ENCODE measurements at regions not wholly inside any gene's neighbourhood (a gene's known extent, or its start where the extent isn't known, plus 50 kb on each side); places are given as distances from the start of the nearest gene placed in this dataset.

GRCh38 chr16:54616610-54617009 is 314.1 kb upstream of the IRX5 start:
- DNase-seq: no peak

GRCh38 chr16:54605536-54606066 is 319.0 kb upstream of the IRX3 start:
- no peak for DNase-seq

GRCh38 chr16:54602666-54603065 is 316.1 kb upstream of the IRX3 start:
- DNase-seq: peak in 1 of 2 experiments; percentile 18

- no peak for DNase-seq
Observed at GRCh38 chr16:54597222-54597621, 310.6 kb upstream of the IRX3 start.

GRCh38 chr16:54595621-54596020 is 309.0 kb upstream of the IRX3 start:
- DNase-seq: no peak

GRCh38 chr16:54594601-54595391 is 308.2 kb upstream of the IRX3 start:
- no peak for DNase-seq

- DNase-seq: no peak
Observed at GRCh38 chr16:54591816-54592246, 305.2 kb upstream of the IRX3 start.

- DNase-seq: no peak
Observed at GRCh38 chr16:54590836-54591235, 304.2 kb upstream of the IRX3 start.

- DNase-seq: no peak
Observed at GRCh38 chr16:54589326-54589725, 302.7 kb upstream of the IRX3 start.

- no peak for DNase-seq
Observed at GRCh38 chr16:54588026-54588425, 301.4 kb upstream of the IRX3 start.

GRCh38 chr16:54587176-54587515 is 300.6 kb upstream of the IRX3 start:
- no peak for DNase-seq

- DNase-seq: no peak
Observed at GRCh38 chr16:54586474-54587175, 300.0 kb upstream of the IRX3 start.

- DNase-seq: no peak
Observed at GRCh38 chr16:54585998-54586340, 299.4 kb upstream of the IRX3 start.

- no peak for DNase-seq
Observed at GRCh38 chr16:54585094-54585997, 298.8 kb upstream of the IRX3 start.

GRCh38 chr16:54584121-54584520 is 297.5 kb upstream of the IRX3 start:
- DNase-seq: no peak

- no peak for DNase-seq
Observed at GRCh38 chr16:54582631-54583250, 296.2 kb upstream of the IRX3 start.

- no peak for DNase-seq
Observed at GRCh38 chr16:54579106-54579728, 292.6 kb upstream of the IRX3 start.

- DNase-seq: no peak
Observed at GRCh38 chr16:54577651-54578128, 291.1 kb upstream of the IRX3 start.

- DNase-seq: no peak
Observed at GRCh38 chr16:54576785-54577184, 290.2 kb upstream of the IRX3 start.

GRCh38 chr16:54568906-54569807 is 282.6 kb upstream of the IRX3 start:
- DNase-seq: no peak

- DNase-seq: no peak
Observed at GRCh38 chr16:54564841-54565240, 278.3 kb upstream of the IRX3 start.

Data from NCI-H2081 (cell line).